SJCRH30 (cell line): ENCODE measurements at regions not wholly inside any gene's neighbourhood (a gene's known extent, or its start where the extent isn't known, plus 50 kb on each side); places are given as distances from the start of the nearest gene placed in this dataset.
"Not testable (repeated sequence)": the region's sequence is repeated elsewhere in the genome, so short reads cannot be mapped to it uniquely, and the experiment has no call there.

Experiments used
- DNase-seq, 2 experiments: peaks; one replicate each; pipeline ENCODE4 v3.0.0-alpha.2; 2015 to 2020
- H3K27ac ChIP-seq: fragments of 250-450 bp; sonication (Bioruptor Pico); 2 replicates; pipeline ENCODE4 v1.5.1; 2020; ENCODE audit warnings: mild to moderate bottlenecking, moderate library complexity
- H3K27me3 ChIP-seq: fragments of 250-450 bp; sonication (Bioruptor Pico); 2 replicates; pipeline ENCODE4 v1.5.1; 2020; ENCODE audit warnings: mild to moderate bottlenecking, moderate library complexity
- H3K36me3 ChIP-seq: fragments of 250-450 bp; sonication (Bioruptor Pico); 2 replicates; pipeline ENCODE4 v1.5.1; 2020; ENCODE audit warnings: mild to moderate bottlenecking, moderate library complexity
- H3K4me1 ChIP-seq: fragments of 250-450 bp; sonication (Bioruptor Pico); 2 replicates; pipeline ENCODE4 v1.5.1; 2020; ENCODE audit warnings: mild to moderate bottlenecking, moderate library complexity
- H3K4me3 ChIP-seq: fragments of 250-450 bp; sonication (Bioruptor Pico); 2 replicates; pipeline ENCODE4 v1.5.1; 2020; ENCODE audit warnings: mild to moderate bottlenecking, moderate library complexity
- H3K9me3 ChIP-seq: fragments of 250-450 bp; sonication (Bioruptor Pico); replicated peaks from 2 replicates; pipeline ENCODE4 v1.5.1; 2020; ENCODE audit warnings: mild to moderate bottlenecking, moderate library complexity

DNA sequence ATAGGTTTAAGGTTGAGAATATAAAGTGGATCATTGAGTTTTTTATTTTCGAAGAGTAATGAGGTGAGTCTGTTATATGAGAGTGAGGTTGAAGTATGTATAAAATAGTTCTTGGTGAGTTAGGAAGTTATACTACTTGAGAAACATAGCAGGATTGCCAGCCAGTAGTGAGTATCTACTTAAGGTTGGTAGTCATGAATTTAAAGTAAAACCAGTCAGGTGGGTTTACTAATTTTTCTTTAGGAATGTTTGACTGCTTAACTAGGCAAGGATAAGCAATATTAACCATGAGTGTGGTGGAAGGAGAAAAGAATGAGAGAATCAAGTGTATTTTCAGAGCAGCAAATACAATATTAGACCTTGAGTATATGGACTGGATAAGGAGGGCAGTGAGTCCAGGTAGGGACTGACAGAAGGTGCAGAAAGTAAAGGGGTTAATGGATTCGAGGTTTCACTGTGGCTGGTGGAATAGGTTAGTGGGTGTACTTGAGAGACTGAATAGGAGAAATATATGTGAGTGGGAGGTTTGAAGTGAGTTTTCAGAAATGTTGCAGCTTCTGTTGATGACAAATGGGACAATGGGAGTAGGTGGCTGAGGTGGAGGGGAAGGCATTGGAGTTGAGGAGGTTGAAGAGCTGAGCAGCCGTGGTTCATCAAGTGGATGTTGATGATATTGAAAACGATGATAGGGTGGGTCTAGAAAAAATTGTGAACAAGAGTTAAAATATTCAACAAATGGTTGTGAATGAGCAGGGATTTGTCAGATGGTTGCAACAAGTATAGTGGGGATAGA, 232.5 kb upstream of the ASCC3 start:
- H3K27ac ChIP-seq = no peak overlapping the region
- no peak for DNase-seq
- H3K4me1 ChIP-seq = no peaks in the 10 kb centered on the region
- no peaks in the 10 kb centered on the region for H3K27me3 ChIP-seq
- no peaks in the 10 kb centered on the region for H3K9me3 ChIP-seq
- H3K36me3 ChIP-seq = no peaks in the 10 kb centered on the region
- no peak overlapping the region for H3K4me3 ChIP-seq

DNA sequence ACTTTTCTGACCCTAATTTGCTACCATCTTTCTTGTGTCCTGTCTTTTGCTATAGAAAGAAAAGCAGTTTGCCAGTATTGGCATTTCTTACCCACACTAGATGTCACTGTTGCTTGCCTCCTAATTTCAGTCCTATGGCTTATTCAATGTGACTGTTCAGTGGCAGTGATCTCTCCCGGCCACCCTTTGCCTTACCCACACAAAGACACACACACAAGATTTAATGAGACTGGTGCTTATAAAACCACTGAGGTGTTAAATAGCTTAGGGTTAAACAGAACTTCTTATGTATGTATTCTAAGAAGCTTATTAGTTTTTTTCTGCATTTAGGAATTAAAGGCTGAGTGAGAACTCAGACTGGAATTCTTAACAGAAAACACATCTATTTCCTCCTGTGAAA, 233.6 kb upstream of the ASCC3 start:
- Histone ChIP-seq H3K9me3 (no peaks in the 10 kb centered on the region), H3K4me1 (no peaks in the 10 kb centered on the region), H3K27me3 (no peaks in the 10 kb centered on the region), H3K4me3 (no peak overlapping the region), H3K27ac (no peak overlapping the region), H3K36me3 (no peaks in the 10 kb centered on the region)
- peak; percentile 5 to 51 for DNase-seq

DNA sequence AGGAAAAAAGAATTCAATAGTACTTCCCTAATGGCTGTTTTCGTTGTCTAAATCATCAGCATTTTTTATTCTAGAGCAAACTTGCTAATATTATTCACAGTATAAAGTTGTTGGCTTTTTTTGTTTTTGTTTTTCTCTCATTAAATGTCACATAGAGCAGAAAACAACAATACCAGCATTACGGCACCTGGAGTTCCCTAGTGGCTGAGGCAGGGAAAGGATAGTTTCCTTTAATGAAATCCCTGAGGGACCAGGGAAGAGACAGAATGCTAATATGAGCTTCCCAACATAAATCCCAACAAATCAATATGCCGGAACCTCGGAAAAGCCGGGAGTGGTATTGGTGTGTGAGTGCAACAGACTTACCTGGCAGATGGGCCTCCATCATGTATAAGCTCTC, 235.2 kb upstream of the ASCC3 start:
- Histone ChIP-seq H3K27me3 (no peaks in the 10 kb centered on the region), H3K4me3 (no peak overlapping the region), H3K27ac (no peak overlapping the region), H3K9me3 (no peaks in the 10 kb centered on the region), H3K36me3 (no peaks in the 10 kb centered on the region), H3K4me1 (no peaks in the 10 kb centered on the region)
- DNase-seq = no peak

DNA sequence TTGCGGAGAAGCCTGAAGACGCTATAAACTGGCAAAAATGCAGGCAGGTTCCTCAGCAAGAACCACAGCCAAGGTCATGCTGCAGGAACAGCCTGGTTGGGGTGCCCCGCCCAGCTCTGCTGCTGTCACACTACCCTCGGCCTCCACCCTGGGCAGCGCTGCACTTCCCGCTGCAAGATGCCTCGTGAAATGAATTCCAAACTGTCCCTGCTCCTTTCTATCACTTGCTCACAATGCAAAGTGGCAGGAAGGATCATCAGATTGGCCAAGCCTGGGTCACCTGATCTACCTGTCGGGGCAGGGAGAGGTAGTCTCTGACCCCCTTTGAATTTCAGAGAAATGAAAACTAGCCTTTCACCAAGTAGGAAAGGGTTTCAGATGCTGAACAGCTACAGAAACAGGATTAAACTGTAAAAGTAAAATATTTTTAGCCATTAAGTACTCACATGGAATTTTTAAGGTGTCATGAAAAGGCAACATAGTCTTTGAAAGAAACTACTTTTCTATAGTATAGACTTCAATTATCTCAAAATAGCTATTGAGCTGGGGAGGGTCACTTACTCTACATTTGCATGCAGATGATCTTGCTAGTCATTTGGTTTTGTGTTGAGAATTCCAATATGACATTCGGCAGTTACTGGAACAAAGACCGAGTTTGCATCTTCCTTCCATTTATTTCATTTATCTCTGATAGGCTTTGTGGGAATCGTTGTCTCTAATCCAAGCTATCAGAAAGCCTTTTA, 236.4 kb upstream of the ASCC3 start:
- no peaks in the 10 kb centered on the region for H3K36me3 ChIP-seq
- H3K27ac ChIP-seq = no peak overlapping the region
- no peak overlapping the region for H3K4me3 ChIP-seq
- no peaks in the 10 kb centered on the region for H3K4me1 ChIP-seq
- no peaks in the 10 kb centered on the region for H3K27me3 ChIP-seq
- no peaks in the 10 kb centered on the region for H3K9me3 ChIP-seq
- no peak for DNase-seq

DNA sequence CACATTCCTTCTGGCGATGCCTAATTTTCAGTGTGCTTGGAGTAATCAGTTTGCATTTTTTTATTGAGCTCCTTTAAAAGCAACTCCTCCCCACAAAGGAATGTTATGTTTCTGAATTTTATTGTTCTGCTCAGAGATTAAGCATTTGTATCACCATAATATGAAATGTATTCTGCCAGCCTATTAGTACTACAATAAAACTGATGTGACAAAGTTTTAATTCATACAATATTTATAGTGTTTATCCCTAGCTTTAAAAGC, 236.9 kb upstream of the ASCC3 start:
- H3K27me3 ChIP-seq = no peaks in the 10 kb centered on the region
- H3K36me3 ChIP-seq = no peaks in the 10 kb centered on the region
- no peak overlapping the region for H3K27ac ChIP-seq
- DNase-seq = no peak
- H3K4me1 ChIP-seq = no peaks in the 10 kb centered on the region
- no peaks in the 10 kb centered on the region for H3K9me3 ChIP-seq
- H3K4me3 ChIP-seq = no peak overlapping the region

DNA sequence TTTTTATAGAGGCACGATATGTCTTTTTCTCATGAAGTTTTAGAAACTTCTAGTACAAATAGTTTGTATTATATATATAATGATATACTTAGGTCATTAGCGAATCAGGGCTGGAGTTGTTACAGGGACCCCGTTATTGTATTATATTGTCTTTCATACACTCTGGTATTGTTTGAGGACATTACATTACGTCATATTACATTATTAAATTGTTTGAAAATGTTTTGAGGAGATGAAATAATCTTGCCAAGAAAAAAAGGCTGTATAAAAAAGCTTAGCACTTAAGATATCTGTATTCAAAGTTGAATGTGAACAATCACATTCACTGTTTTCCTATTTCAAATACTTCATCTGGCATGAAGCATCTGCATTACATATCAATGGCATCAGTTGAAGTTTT, 239.6 kb upstream of the ASCC3 start:
- no peaks in the 10 kb centered on the region for H3K36me3 ChIP-seq
- no peaks in the 10 kb centered on the region for H3K27me3 ChIP-seq
- H3K4me1 ChIP-seq = no peaks in the 10 kb centered on the region
- no peaks in the 10 kb centered on the region for H3K9me3 ChIP-seq
- H3K27ac ChIP-seq = no peak overlapping the region
- no peak overlapping the region for H3K4me3 ChIP-seq
- no peak for DNase-seq

DNA sequence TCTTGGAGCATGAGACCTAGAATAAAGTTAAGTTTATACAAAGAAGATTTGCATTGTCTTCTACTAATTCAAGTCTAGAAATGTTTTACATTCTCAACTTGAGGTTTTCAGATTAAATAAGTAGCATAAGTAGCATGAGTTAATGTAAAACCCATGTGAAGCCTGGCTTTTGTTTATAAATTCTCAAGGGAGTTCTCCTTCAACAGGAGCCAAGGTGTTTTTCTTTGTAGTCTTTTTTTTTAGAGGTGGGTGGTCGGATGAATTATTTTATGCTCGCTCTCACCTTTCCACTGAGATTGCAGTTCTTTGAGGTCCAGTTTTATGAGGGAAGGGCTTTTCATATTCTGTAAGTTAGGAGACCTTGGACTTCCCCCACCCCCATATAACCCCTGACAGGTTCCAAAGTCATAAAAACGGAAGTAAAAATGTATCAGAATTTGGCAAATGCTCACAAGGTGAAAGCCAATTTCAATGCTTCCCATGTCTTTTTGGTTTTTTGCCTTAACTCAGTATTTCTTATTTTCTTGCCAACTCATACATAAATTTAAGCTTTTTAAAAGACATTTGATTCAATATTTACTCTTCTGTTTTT, 244.3 kb upstream of the ASCC3 start:
- no peak for DNase-seq
- Histone ChIP-seq H3K36me3 (no peaks in the 10 kb centered on the region), H3K4me3 (no peak overlapping the region), H3K4me1 (no peaks in the 10 kb centered on the region), H3K27ac (no peak overlapping the region), H3K9me3 (no peaks in the 10 kb centered on the region), H3K27me3 (no peaks in the 10 kb centered on the region)

DNA sequence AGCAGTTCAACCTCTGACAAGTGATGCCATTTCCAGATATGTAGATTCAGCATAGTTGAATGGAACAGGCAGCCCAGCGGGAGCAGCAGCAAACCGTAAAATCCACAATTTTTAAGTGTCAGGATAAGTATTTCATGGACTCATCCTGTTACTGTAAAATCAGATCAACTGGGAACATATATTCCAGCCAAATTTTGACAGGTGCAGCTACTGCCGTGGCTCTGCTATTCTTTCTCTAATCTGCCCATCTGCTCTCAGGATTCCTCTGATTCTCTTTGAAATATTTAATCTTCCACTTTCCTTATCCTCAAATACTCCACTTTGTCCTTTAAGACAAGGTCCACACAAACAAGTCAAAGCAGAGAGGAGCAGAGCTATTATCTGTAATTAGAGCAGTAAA, 245.4 kb upstream of the ASCC3 start:
- H3K4me1 ChIP-seq = no peaks in the 10 kb centered on the region
- DNase-seq = peak in 1 of 2 experiments; percentile 20
- H3K36me3 ChIP-seq = no peaks in the 10 kb centered on the region
- no peaks in the 10 kb centered on the region for H3K27me3 ChIP-seq
- no peak overlapping the region for H3K27ac ChIP-seq
- H3K4me3 ChIP-seq = no peak overlapping the region
- no peaks in the 10 kb centered on the region for H3K9me3 ChIP-seq

DNA sequence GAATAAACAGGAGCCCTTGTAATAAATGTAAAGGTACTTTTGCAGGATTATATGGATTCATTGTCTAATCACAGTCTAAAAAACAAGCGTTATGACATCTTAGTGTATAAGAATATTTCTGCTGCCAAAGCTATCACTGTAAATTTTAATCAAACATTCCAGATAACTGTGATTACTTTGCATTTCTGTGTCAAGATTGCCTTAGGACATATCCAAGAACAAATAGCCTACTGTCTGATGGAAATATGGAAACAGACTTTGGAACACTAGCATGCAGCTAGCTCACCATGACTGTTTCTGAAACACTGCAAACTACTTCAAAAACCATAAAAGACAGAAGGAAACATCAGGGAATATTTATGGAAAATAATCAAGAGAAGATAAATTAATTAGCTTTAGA, 248.7 kb upstream of the ASCC3 start:
- H3K27ac ChIP-seq = no peak overlapping the region
- H3K9me3 ChIP-seq = no peaks in the 10 kb centered on the region
- H3K4me1 ChIP-seq = no peaks in the 10 kb centered on the region
- H3K4me3 ChIP-seq = no peak overlapping the region
- DNase-seq = no peak
- H3K36me3 ChIP-seq = no peaks in the 10 kb centered on the region
- H3K27me3 ChIP-seq = no peaks in the 10 kb centered on the region

DNA sequence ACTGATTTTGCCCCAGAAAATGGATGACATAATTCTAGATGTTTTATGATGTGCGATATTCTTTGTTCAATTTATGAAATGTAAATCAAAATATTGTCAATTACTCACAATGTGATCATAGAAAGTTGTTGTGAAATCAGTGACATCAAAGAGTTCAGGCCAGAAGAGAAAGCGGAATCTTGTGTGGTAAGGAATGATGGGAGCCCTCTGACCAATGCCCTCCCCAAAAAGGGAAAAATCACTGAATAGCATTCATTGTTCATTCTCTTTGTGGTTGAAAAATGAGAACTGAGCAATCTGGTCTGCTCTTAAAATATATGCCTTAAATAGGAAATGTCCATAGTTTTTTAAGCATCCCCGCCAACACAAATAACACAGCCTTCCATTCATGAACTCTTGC, 247.1 kb upstream of the GRIK2 start:
- DNase-seq = peak; percentile 15 to 73
- no peak overlapping the region for H3K27ac ChIP-seq
- H3K27me3 ChIP-seq = no peaks in the 10 kb centered on the region
- H3K36me3 ChIP-seq = no peaks in the 10 kb centered on the region
- H3K9me3 ChIP-seq = no peaks in the 10 kb centered on the region
- no peak overlapping the region for H3K4me3 ChIP-seq
- peaks cover 13% of the 10 kb centered on the region; the same call in 1 of the 2 replicates for H3K4me1 ChIP-seq

DNA sequence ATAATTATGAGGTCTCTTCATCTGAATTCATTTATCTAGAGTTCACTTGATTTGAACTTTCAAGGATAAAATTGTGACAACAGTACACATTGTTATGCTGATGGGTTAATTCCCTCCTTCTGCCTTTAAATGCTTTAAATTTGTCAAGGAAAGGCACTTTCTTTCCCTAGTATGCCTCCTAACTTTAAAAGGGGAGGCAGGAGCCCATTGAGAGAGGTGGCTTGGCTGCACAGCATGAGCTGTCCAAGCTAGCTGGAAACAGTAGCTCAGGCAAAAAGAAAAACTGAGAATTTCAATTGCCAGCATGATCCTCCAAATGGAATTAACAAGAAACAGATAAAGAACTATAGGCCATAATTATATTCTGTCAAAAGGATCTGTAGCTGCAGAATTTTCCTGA, 243.3 kb upstream of the GRIK2 start:
- DNase-seq = no peak
- Histone ChIP-seq H3K27ac (no peak overlapping the region), H3K9me3 (no peaks in the 10 kb centered on the region), H3K27me3 (no peaks in the 10 kb centered on the region), H3K4me1 (peaks cover 13% of the 10 kb centered on the region; the same call in 1 of the 2 replicates), H3K36me3 (no peaks in the 10 kb centered on the region), H3K4me3 (no peak overlapping the region)

DNA sequence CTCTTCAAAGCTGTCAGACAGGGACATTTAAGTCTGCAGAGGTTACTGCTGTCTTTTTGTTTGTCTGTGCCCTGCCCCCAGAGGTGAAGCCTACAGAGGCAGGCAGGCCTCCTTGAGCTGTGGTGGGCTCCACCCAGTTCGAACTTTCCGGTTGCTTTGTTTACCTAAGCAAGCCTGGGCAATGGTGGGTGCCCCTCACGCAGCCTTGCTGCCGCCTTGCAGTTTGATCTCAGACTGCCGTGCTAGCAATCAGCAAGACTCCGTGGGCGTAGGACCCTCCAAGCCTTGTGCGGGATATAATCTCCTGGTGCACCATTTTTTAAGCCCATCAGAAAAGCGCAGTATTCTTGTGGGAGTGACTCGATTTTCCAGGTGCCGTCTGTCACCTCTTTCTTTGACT, 235.9 kb upstream of the GRIK2 start:
- not testable (repeated sequence) for H3K4me1 ChIP-seq

DNA sequence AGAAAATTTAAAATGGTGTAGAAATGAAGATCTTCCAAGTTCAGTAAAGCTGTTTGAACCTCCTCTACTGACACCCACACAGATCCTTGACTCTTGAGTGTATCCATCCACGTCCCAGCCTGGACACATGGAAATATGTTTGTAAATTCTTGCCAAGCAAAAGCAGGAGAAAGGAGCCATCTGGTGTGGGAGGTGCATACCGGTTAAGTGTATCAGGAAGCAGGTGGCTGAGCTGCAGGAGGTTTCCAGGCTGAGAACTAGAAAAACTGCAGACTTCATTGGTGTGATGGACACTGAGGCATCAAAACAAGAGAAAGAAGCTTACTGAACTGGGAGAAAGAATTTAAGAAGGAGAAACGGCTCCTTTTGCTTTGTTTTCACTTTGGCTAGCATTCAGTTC, 229.9 kb upstream of the GRIK2 start:
- DNase-seq = no peak
- no peaks in the 10 kb centered on the region for H3K9me3 ChIP-seq
- no peaks in the 10 kb centered on the region for H3K36me3 ChIP-seq
- H3K27me3 ChIP-seq = no peaks in the 10 kb centered on the region
- no peak overlapping the region for H3K4me3 ChIP-seq
- no peak overlapping the region for H3K27ac ChIP-seq
- H3K4me1 ChIP-seq = no peaks in the 10 kb centered on the region

More for the DNA sequence above, 235.9 kb upstream of the GRIK2 start:
- not testable (repeated sequence) for H3K4me3 ChIP-seq, H3K36me3 ChIP-seq, H3K9me3 ChIP-seq, DNase-seq, H3K27ac ChIP-seq, H3K27me3 ChIP-seq

DNA sequence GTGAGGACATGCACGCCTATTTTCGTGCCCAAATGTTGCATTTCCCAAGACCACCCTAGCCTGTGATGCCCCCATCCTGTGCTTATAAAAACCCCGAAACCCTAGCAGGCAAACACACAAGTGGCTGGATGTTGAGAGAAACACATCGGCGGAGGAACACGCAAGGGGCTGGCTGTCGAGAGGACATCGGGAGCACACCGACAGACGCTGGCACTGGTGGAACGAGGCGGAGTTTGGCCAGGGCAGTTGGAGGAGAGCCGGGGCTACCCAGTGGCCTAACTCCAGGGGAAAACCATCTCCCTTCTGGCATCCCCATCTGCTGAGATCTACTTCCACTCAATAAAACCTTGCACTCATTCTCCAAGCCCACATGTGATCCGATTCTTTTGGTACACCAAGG, 225.9 kb upstream of the GRIK2 start:
- H3K4me3 ChIP-seq = no peak overlapping the region
- no peak for DNase-seq
- no peaks in the 10 kb centered on the region for H3K4me1 ChIP-seq
- no peaks in the 10 kb centered on the region for H3K36me3 ChIP-seq
- no peak overlapping the region for H3K27ac ChIP-seq
- no peaks in the 10 kb centered on the region for H3K9me3 ChIP-seq
- H3K27me3 ChIP-seq = no peaks in the 10 kb centered on the region

DNA sequence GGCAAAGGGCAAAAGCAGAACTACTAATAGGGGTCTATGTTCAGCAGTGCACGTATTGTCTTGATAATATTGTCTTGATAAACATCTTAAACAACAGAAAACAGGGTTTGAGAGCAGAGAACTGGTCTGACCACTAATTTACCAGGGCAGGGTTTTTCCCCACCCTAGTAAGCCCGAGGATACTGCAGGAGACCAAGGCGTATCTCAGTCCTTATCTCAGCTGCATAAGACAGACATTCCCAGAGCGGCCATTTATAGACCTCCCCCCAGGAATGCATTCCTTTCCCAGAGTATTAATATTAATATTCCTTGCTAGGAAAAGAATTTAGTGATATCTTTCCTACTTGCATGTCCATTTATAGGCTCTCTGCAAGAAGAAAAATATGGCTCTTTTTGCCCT, 222.5 kb upstream of the GRIK2 start:
- not testable (repeated sequence) for H3K4me1 ChIP-seq, H3K27ac ChIP-seq, H3K4me3 ChIP-seq, DNase-seq, H3K9me3 ChIP-seq, H3K36me3 ChIP-seq, H3K27me3 ChIP-seq

DNA sequence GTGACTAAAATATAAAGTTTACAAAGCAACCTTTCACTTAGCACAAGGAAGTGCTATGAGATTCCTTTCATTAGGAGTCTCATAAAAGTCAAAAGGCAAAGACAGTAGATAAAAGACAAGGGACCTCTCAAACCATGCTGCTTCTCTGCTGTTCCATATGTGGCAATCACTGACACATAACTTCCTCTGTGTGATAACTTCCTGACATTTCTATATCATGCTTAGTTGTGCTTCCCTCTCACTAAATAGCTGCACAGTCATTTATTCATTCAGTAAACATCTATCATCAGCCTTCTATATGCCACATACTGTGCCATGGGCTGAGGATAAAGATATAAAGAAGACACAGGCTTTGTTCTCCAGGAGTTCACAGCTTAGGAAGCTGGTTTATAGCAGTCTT, 214.8 kb upstream of the GRIK2 start:
- DNase-seq = no peak
- Histone ChIP-seq H3K27me3 (no peaks in the 10 kb centered on the region), H3K4me3 (no peak overlapping the region), H3K4me1 (no peaks in the 10 kb centered on the region), H3K9me3 (no peaks in the 10 kb centered on the region), H3K27ac (no peak overlapping the region), H3K36me3 (no peaks in the 10 kb centered on the region)
